D721Med (cell line): ENCODE measurements at regions not wholly inside any gene's neighbourhood (a gene's known extent, or its start where the extent isn't known, plus 50 kb on each side); places are given as distances from the start of the nearest gene placed in this dataset.

ENCODE experiments used
- DNase-seq: peaks from one replicate; pipeline ENCODE4 v3.0.0; 2011; ENCODE audit warnings: low spot score; ENCODE audit not compliant: insufficient read length
- FAIRE-seq: peaks from 2 replicates; lab custom pipeline; 2011; peaks lifted over from hg19 to GRCh38; lab: Jason Lieb, UNC
- CTCF ChIP-seq: IDR thresholded peaks from 2 replicates; pipeline ENCODE4 v1.5.1; 2012; ENCODE audit warnings: mild to moderate bottlenecking, control low read depth; ENCODE audit not compliant: insufficient read depth; ENCODE audit errors: missing control alignments

GRCh38 chr1:80021891-80022290 lies 1015.4 kb upstream of the ADGRL4 start:
- DNase-seq: no peak
- no peak for TF ChIP-seq CTCF
- no peak for FAIRE-seq

GRCh38 chr1:80018348-80018747 lies 1011.8 kb upstream of the ADGRL4 start:
- TF ChIP-seq CTCF: no peak
- DNase-seq: no peak
- FAIRE-seq: no peak

- no peak for TF ChIP-seq CTCF
- DNase-seq: no peak
- no peak for FAIRE-seq
Measured at GRCh38 chr1:80008934-80009333, 1002.4 kb upstream of the ADGRL4 start.

- no peak for TF ChIP-seq CTCF
- no peak for DNase-seq
- no peak for FAIRE-seq
Measured at GRCh38 chr1:80003250-80003649, 996.7 kb upstream of the ADGRL4 start.

- no peak for TF ChIP-seq CTCF
- FAIRE-seq: no peak
- no peak for DNase-seq
Measured at GRCh38 chr1:79988401-79988800, 981.9 kb upstream of the ADGRL4 start.

- no peak for TF ChIP-seq CTCF
- DNase-seq: no peak
- no peak for FAIRE-seq
Measured at GRCh38 chr1:79982211-79982610, 975.7 kb upstream of the ADGRL4 start.

GRCh38 chr1:79981481-79981880 lies 975.0 kb upstream of the ADGRL4 start:
- no peak for TF ChIP-seq CTCF
- DNase-seq: no peak
- no peak for FAIRE-seq
